ENCODE measurements at regions not wholly inside any gene's neighbourhood (a gene's known extent, or its start where the extent isn't known, plus 50 kb on each side); places are given as distances from the start of the nearest gene placed in this dataset.
A peak's percentile ranks its signal among the peaks of the same experiment; 100 is the strongest.
"Not testable (repeated sequence)": the region's sequence is repeated elsewhere in the genome, so short reads cannot be mapped to it uniquely, and the experiment has no call there.

GRCh38 chr2:230593765-230594164 lies 118.9 kb upstream of the CAB39 start:
- no peak for DNase-seq (ENCODE audit: low read depth)

DNA sequence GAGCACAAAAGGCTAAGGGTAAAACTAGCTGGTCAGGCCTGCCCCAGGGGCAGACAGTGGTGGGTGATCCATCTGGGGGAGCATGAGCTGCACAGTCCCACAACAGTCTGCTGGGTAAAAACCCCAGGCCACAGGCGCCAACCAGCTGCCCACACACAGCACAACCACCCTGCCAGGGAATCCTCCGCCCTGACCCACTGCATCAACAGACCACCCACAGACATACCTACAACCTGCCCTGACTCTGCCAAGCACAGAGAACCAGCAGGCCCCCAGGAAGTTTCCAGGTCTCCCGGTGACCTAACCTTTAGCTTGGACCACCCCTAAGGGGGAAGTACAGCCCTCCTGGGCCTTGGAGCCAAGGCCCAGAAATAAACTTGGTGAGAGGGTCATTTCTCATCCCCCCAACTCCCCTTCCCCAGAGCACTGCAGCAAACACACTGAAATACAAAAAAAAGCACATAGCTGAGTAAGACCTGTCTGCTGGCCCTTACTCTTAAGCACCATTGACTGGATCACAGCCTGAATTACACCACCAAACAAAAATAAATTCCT lies 118.3 kb upstream of the CAB39 start:
- no peak for DNase-seq (ENCODE audit: low read depth)

DNA sequence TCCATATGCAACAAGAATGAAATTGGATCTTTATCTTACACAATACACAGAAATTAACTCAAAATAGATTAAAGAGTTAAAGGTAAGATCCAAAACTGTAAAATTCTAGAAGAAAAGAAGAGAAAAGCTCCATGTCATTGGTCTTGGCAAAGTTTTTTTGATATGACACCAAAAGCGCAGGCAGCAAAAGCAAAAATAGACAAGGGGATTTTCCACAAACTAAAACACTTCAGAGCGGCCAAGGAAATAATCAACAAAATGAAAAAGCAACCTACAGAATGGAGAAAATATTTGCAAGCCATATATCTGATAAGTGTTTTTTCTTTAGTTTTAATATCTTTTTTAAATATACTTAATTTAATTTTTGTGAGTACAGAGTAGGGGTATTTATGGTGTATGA lies 112.8 kb upstream of the CAB39 start:
- no peak for DNase-seq (ENCODE audit: low read depth)

- no peak for DNase-seq (ENCODE audit: low read depth)
Measured at GRCh38 chr2:230600285-230600684, 112.4 kb upstream of the CAB39 start.

DNA sequence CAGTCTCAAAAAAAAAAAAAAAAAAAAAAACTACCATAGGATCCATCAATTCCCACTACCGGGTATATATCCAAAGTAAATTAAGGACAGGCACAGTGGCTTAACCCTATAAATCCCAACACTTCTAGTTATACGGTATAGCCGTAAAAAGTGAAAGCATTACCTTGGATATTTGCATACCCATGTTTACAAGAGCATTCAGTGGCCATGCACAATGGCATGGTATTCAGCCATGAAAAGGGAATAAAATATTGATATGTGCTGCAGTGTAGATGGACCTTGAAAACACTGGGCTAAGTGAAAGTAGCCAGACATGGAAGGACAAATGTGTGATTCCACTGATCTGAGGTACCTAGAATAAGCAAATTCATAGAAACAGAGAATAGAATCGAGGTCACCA lies 111.8 kb upstream of the CAB39 start:
- DNase-seq (ENCODE audit: low read depth) = no peak

DNA sequence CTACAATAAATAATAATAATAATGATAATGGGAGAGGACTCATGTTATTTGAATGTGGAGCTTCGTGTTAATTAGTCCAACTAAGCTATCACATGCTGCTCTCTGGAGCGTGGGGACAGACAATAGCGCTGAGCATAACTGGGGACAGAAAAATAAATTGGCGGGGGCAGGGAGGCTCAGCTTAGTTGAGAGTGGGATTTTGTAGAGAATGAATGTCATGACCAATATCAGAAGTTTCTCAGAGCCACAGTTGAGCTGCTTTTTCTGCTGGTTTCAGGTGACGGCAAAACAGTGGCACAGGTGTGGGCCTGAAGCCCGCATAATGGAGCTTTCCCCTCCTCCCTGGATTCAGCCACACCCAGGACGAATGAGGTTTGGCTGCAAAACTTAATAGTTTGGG lies 111.1 kb upstream of the CAB39 start:
- DNase-seq (ENCODE audit: low read depth) = no peak

DNA sequence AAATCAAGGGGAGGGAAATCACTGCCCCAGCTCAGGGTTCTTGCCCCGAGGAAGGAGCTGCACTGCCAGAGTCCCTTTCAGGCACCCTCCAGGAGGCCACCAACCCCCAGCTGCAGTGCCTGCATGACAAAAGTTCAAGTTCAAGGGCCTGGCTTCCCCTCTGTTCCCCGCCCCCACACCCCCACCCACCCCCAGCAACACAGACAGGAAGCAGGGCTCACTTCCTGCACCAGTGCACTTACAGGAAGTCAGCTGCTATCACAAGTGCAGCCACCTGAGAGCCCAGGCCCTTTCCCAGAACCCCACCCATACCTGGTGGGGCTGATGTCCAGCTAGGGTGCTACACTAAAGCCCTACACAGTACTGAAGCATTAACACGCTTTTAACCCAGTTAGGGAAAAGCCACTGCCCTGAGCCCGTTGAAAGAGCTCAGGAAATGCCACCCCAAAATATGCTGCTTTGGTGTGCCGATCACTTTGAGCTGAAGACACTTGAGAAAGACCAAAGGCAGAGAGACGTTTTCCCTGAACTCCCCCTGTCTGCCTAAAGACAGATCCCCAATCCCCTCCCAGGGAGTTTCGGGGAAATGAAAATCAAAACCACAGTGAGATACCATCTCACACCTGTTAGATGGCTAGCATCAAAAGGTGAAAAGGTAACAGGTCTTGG lies 109.9 kb upstream of the CAB39 start:
- no peak for DNase-seq (ENCODE audit: low read depth)

- not testable (repeated sequence) for DNase-seq (ENCODE audit: low read depth)
Measured at GRCh38 chr2:230603317-230603716, 109.3 kb upstream of the CAB39 start.

- not testable (repeated sequence) for DNase-seq (ENCODE audit: low read depth)
Measured at GRCh38 chr2:230604158-230604557, 108.5 kb upstream of the CAB39 start.

- no peak for DNase-seq (ENCODE audit: low read depth)
Measured at GRCh38 chr2:230614040-230614439, 98.6 kb upstream of the CAB39 start.

GRCh38 chr2:230614913-230615332 lies 97.7 kb upstream of the CAB39 start:
- peak; percentile 31 for DNase-seq (ENCODE audit: low read depth)

- not testable (repeated sequence) for DNase-seq (ENCODE audit: low read depth)
Measured at GRCh38 chr2:230617256-230617706, 95.4 kb upstream of the CAB39 start.

DNA sequence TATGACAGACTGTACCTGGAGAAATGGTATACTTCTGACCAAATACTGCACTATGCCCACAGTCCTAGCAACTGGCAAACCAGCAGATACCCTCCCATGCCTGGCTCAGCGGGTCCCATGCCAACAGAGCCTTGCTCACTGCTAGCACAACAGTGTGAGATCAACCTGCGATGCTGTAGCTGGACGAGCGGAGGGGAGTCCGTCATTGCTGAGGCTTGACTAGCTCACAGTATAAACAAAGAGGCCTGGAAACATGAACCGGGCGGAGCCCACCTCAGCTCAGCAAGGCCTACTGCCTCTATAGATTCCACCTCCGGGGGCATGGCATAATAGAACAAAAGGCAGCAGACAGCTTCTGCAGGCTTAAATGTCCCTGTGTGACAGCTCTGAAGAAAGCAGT lies 93.2 kb upstream of the CAB39 start:
- DNase-seq (ENCODE audit: low read depth) = no peak

DNA sequence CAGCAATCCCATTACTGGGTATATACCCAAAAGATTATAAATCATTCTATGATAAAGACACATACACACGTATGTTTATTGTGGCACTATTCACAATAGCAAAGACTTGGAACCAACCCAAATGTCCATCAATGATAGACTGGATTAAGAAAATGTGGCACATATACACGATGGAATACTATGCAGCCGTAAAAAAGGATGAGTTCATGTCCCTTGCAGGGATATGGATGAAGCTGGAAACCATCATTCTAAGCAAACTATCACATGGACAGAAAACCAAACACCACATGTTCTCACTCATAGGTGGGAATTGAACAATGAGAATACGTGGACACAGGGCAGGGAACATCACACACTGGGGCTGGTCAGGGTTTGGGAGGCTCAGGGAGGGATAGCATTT lies 87.4 kb upstream of the CAB39 start:
- not testable (repeated sequence) for DNase-seq (ENCODE audit: low read depth)

DNA sequence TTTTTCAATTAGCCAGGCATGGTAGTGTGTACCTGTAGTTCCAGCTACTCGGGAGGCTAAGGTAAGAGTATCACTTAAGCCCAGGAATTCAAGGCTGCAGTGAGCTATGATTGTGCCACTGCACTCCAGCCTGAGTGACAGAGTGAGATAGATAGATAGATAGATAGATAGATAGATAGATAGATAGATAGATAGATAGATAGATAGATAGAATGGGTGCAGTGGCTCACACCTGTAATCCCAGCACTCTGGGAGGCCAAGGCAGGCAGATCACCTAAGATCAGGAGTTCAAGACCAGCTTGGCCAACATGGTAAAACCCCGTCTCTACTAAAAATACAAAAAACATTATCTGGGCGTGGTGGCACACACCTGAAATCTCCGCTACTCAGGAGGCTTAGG lies 85.6 kb upstream of the CAB39 start:
- not testable (repeated sequence) for DNase-seq (ENCODE audit: low read depth)

DNA sequence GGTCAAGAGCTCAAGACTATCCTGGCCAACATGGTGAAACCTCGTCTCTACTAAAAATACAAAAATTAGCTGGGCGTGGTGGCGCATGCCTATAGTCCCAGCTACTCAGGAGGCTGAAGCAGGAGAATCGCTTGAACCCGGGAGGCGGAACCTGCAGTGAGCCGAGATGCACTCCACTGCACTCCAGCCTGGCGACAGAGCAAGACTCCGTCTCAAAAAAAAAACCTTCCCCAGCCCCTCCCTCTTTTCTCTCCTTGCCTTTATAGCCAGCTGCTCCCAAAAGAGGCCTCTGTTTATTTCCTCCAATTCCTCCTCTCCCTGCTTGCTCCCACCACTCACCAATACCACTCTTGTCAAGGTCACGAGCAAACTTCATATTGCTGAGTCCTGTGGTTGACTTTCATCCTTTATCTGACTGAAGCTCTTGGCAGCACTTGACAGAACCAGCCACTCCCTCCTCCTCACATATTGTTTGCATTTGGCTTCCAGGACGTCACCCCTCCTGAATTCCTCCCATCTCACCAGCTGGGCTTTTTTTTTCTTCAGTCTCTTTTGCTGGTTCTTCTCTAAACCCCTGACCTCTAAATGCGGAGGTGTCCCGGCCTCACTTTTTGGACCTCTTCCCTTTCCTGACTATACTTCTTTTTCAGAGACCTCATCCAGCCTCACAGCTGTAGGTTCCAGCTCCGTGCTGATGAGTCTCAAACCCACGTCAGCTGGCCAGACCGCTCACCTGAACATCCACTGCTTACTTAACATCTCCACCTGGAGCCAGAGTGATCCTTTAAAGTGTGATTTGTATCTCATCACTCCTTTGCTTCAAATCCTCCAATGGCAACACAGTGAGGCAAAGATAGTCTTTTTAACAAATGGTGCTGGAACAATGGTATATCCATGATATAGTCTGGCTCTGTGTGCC lies 84.6 kb upstream of the CAB39 start:
- no peak for DNase-seq (ENCODE audit: low read depth)

GRCh38 chr2:230631470-230631869 lies 81.2 kb upstream of the CAB39 start:
- DNase-seq (ENCODE audit: low read depth) = no peak

GRCh38 chr2:230634146-230634545 lies 78.5 kb upstream of the CAB39 start:
- no peak for DNase-seq (ENCODE audit: low read depth)

GRCh38 chr2:230634721-230635313 lies 77.8 kb upstream of the CAB39 start:
- DNase-seq (ENCODE audit: low read depth) = not testable (repeated sequence)

GRCh38 chr2:230636684-230637271 lies 75.9 kb upstream of the CAB39 start:
- no peak for DNase-seq (ENCODE audit: low read depth)

DNA sequence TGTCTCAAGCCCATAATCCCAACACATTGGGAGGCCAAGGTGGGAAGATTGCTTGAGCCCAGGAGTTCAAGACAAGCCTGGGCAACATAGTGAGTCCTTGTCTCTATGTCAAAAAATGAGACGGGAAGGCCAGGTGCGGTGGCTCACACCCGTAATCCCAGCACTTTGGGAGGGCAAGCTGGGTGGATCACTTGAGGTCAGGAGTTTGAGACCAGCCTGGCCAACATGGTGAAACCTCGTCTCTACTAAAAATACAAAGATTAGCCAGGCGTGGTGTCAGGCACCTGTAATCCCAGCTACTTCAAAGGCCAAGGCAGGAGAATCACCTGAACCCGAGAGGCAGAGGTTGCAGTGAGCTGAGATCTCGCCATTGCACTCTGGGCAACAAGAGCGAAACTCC lies 75.2 kb upstream of the CAB39 start:
- not testable (repeated sequence) for DNase-seq (ENCODE audit: low read depth)

DNA sequence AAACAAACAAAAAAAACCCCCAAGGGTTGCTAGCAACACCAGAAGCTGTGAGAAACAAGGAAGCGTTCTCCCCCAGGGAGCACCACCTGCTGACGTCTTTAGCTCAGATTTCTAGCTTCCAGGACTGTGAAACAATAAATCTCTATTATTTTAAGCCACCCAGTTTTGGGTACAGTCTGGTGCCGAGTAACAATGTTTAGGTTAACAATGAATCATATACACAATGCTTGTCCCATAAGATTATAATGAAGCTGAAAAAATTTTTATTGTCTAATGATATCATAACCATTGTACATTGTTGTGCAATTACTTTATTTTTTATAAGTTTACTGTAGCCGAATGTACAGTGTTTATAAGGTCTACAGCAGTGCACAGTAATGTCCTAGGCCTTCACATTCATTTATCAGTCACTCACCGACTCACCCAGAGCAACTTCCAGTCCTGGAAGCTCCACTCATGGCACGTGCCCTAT lies 72.1 kb upstream of the CAB39 start:
- no peak for DNase-seq (ENCODE audit: low read depth)
